ENCODE measurements at regions not wholly inside any gene's neighbourhood (a gene's known extent, or its start where the extent isn't known, plus 50 kb on each side); places are given as distances from the start of the nearest gene placed in this dataset.

GRCh38 chr6:23325065-23325464 is 755.7 kb downstream of the HDGFL1 start:
- H3K4me2 ChIP-seq (ENCODE audit: low read depth, low read length) = no peak overlapping the region
- H4K20me1 ChIP-seq (ENCODE audit: insufficient read depth, low read length) = no peaks in the 10 kb centered on the region
- H3K9ac ChIP-seq (ENCODE audit: insufficient read depth, low read depth, low read length) = no peak overlapping the region
- no peaks in the 10 kb centered on the region for H3K79me2 ChIP-seq (ENCODE audit: insufficient read depth, low read length)
- in situ Hi-C loops (cut with HindIII; ENCODE audit: extremely low pct_ligation_motif_present, low pct_unique_long_range_greater_than_20kb) = no loop called here
- BruUV-seq (replicated peaks) = no TSS peak
- H3K27me3 ChIP-seq (ENCODE audit: control insufficient read depth in 1 of 2, insufficient read depth in 2 of 2, low read length in 2 of 2) = no peaks in the 10 kb centered on the region
- ATAC-seq (no peak), FAIRE-seq (no peak), DNase-seq (ENCODE audit: low spot score) (no peak)
- no peak overlapping the region for H3K4me3 ChIP-seq (replicated peaks in 1 of 3; ENCODE audit: insufficient read depth in 1 of 3, low read depth in 2 of 3, low read length in 3 of 3)
- no peak overlapping the region for H3K27ac ChIP-seq (ENCODE audit: extremely low read length, insufficient read depth, low read length)
- peaks cover 91% of the 10 kb centered on the region for H3K9me3 ChIP-seq (ENCODE audit: low read length)
- 13% methylated on average over 3 of the region's 3 CpGs for WGBS (ENCODE audit: low lambda C conversion rate)
- H3K36me3 ChIP-seq (replicated peaks in 1 of 2; ENCODE audit: control insufficient read depth in 1 of 2, insufficient read depth in 2 of 2, low read length in 2 of 2) = no peaks in the 10 kb centered on the region
- POLR2A ChIA-PET = no interaction called here
- intact Hi-C loops (cut with micrococcal nuclease; ENCODE audit: unreplicated experiment) = no loop called here
- TF ChIP-seq SALL1 (CRISPR knock-in tag; IDR thresholded peaks at IDR 0.05) (no peak), DRAP1 (CRISPR knock-in tag; IDR thresholded peaks at IDR 0.05) (no peak), ZNF383 (CRISPR knock-in tag; IDR thresholded peaks at IDR 0.05; ENCODE audit: borderline replicate concordance) (no peak), FOSL2 (CRISPR knock-in tag; IDR thresholded peaks at IDR 0.05) (no peak), ZNF550 (CRISPR knock-in tag; IDR thresholded peaks at IDR 0.05; ENCODE audit: borderline replicate concordance) (no peak), ZNF501 (CRISPR knock-in tag; IDR thresholded peaks at IDR 0.05) (no peak), HOXD1 (CRISPR knock-in tag; IDR thresholded peaks at IDR 0.05) (no peak)
- CTCF ChIA-PET (ENCODE audit: low intra/inter-chr PET ratio, low total read pairs) = no interaction called here
- no peak overlapping the region for H2AFZ ChIP-seq (ENCODE audit: low read length)
- H3K4me1 ChIP-seq (ENCODE audit: insufficient read depth, low read length) = no peaks in the 10 kb centered on the region

GRCh38 chr6:23327621-23328020 is 758.3 kb downstream of the HDGFL1 start:
- CTCF ChIA-PET (ENCODE audit: low intra/inter-chr PET ratio, low total read pairs) = no interaction called here
- Histone ChIP-seq H3K9ac (ENCODE audit: insufficient read depth, low read depth, low read length) (no peak overlapping the region), H3K79me2 (ENCODE audit: insufficient read depth, low read length) (no peaks in the 10 kb centered on the region), H3K9me3 (ENCODE audit: low read length) (peaks cover 87% of the 10 kb centered on the region), H3K36me3 (replicated peaks in 1 of 2; ENCODE audit: control insufficient read depth in 1 of 2, insufficient read depth in 2 of 2, low read length in 2 of 2) (no peaks in the 10 kb centered on the region), H3K27me3 (ENCODE audit: control insufficient read depth in 1 of 2, insufficient read depth in 2 of 2, low read length in 2 of 2) (no peaks in the 10 kb centered on the region), H3K27ac (ENCODE audit: extremely low read length, insufficient read depth, low read length) (no peak overlapping the region), H3K4me1 (ENCODE audit: insufficient read depth, low read length) (no peaks in the 10 kb centered on the region), H3K4me3 (replicated peaks in 1 of 3; ENCODE audit: insufficient read depth in 1 of 3, low read depth in 2 of 3, low read length in 3 of 3) (no peak overlapping the region), H3K4me2 (ENCODE audit: low read depth, low read length) (no peak overlapping the region), H2AFZ (ENCODE audit: low read length) (no peak overlapping the region), H4K20me1 (ENCODE audit: insufficient read depth, low read length) (no peaks in the 10 kb centered on the region)
- intact Hi-C loops (cut with micrococcal nuclease; ENCODE audit: unreplicated experiment) (no loop called here), in situ Hi-C loops (cut with HindIII; ENCODE audit: extremely low pct_ligation_motif_present, low pct_unique_long_range_greater_than_20kb) (no loop called here)
- no TSS peak for BruUV-seq (replicated peaks)
- FAIRE-seq = no peak
- no peak for ATAC-seq
- POLR2A ChIA-PET = no interaction called here
- DNase-seq (ENCODE audit: low spot score) = no peak
- WGBS (ENCODE audit: low lambda C conversion rate) = 90% methylated on average over 1 of the region's 1 CpG
- TF ChIP-seq RBM39 (IDR thresholded peaks at IDR 0.05; ENCODE audit: low read depth, low read length, poor library complexity, severe bottlenecking) = no peak
- TF ChIP-seq HNF1B (CRISPR knock-in tag; IDR thresholded peaks at IDR 0.05) = no peak
- TF ChIP-seq FOXP1 (IDR thresholded peaks at IDR 0.05) = no peak
- TF ChIP-seq FOXP1 (CRISPR knock-in tag; IDR thresholded peaks at IDR 0.05) = no peak
- TF ChIP-seq GATA4 (IDR thresholded peaks at IDR 0.05; ENCODE audit: borderline replicate concordance, low read depth) = no peak
- no peak for TF ChIP-seq REPIN1 (CRISPR knock-in tag; IDR thresholded peaks at IDR 0.05; ENCODE audit: borderline replicate concordance, low read depth)
- no peak for TF ChIP-seq ZBTB26 (CRISPR knock-in tag; IDR thresholded peaks at IDR 0.05; ENCODE audit: borderline replicate concordance)
- TF ChIP-seq NR2F6 (IDR thresholded peaks at IDR 0.05) = no peak
- TF ChIP-seq NR2F6 (CRISPR knock-in tag; IDR thresholded peaks at IDR 0.05) = no peak
- TF ChIP-seq ZNF615 (CRISPR knock-in tag; IDR thresholded peaks at IDR 0.05; ENCODE audit: borderline replicate concordance) = no peak
- no peak for TF ChIP-seq MTF2 (CRISPR knock-in tag; IDR thresholded peaks at IDR 0.05; ENCODE audit: borderline replicate concordance)
- TF ChIP-seq FOXJ3 (CRISPR knock-in tag; IDR thresholded peaks at IDR 0.05; ENCODE audit: borderline replicate concordance) = no peak
- TF ChIP-seq ZNF430 (CRISPR knock-in tag; IDR thresholded peaks at IDR 0.05) = no peak

All from HepG2 (cell line).